ENCODE measurements at regions not wholly inside any gene's neighbourhood (a gene's known extent, or its start where the extent isn't known, plus 50 kb on each side); places are given as distances from the start of the nearest gene placed in this dataset.

- no peak for TF ChIP-seq POLR2A (IDR thresholded peaks at IDR 0.05)
- TF ChIP-seq, protein P1, sequence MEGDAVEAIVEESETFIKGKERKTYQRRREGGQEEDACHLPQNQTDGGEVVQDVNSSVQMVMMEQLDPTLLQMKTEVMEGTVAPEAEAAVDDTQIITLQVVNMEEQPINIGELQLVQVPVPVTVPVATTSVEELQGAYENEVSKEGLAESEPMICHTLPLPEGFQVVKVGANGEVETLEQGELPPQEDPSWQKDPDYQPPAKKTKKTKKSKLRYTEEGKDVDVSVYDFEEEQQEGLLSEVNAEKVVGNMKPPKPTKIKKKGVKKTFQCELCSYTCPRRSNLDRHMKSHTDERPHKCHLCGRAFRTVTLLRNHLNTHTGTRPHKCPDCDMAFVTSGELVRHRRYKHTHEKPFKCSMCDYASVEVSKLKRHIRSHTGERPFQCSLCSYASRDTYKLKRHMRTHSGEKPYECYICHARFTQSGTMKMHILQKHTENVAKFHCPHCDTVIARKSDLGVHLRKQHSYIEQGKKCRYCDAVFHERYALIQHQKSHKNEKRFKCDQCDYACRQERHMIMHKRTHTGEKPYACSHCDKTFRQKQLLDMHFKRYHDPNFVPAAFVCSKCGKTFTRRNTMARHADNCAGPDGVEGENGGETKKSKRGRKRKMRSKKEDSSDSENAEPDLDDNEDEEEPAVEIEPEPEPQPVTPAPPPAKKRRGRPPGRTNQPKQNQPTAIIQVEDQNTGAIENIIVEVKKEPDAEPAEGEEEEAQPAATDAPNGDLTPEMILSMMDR (IDR thresholded peaks at IDR 0.05) = no peak
These were observed 227.0 kb upstream of the RFC3 start for GRCh38 chr13:33590936-33591335.
